GM23338 (cell line): ENCODE measurements at regions not wholly inside any gene's neighbourhood (a gene's known extent, or its start where the extent isn't known, plus 50 kb on each side); places are given as distances from the start of the nearest gene placed in this dataset.

Experiments used
- CTCF ChIP-seq, 2 experiments: fragments of 200-600 bp in 1 of 2; sonication (generic) in 1 of 2; conservative IDR thresholded peaks; 2 replicates each; pipeline versions ENCODE4 v1.5.1 to v1.6.1; 2016 to 2017; ENCODE audit warnings: antibody characterized with exemption in 2 of 2, low read depth in 2 of 2, mild to moderate bottlenecking in 2 of 2, moderate library complexity in 1 of 2
- ETS1 ChIP-seq: IDR thresholded peaks from 2 replicates; pipeline ENCODE4 v1.6.1; 2016; ENCODE audit warnings: antibody characterized with exemption
- EZH2 ChIP-seq: fragments of 200-600 bp; sonication (generic); IDR thresholded peaks from one replicate; pipeline ENCODE4 v1.8.0; 2017; ENCODE audit warnings: antibody characterized with exemption, mild to moderate bottlenecking, low read depth; ENCODE audit not compliant: unreplicated experiment
- EZH2phosphoT487 ChIP-seq: fragments of 200-600 bp; sonication (generic); IDR thresholded peaks from one replicate; pipeline ENCODE4 v1.8.1; 2018; ENCODE audit warnings: antibody characterized with exemption; ENCODE audit not compliant: unreplicated experiment
- JUNB ChIP-seq: IDR thresholded peaks from one replicate; pipeline ENCODE4 v1.6.1; 2016; ENCODE audit warnings: antibody characterized with exemption; ENCODE audit not compliant: unreplicated experiment
- NANOG ChIP-seq: IDR thresholded peaks from 2 replicates; pipeline ENCODE4 v1.6.1; 2016; ENCODE audit warnings: antibody characterized with exemption, borderline replicate concordance
- POLR2AphosphoS5 ChIP-seq: IDR thresholded peaks from 2 replicates; pipeline ENCODE4 v1.6.1; 2016; ENCODE audit warnings: antibody characterized with exemption, low read depth
- STAT1 ChIP-seq: IDR thresholded peaks from one replicate; pipeline ENCODE4 v1.6.1; 2016; ENCODE audit warnings: antibody characterized with exemption; ENCODE audit not compliant: unreplicated experiment
- ZNF114 ChIP-seq: fragments of 250-450 bp; sonication (Bioruptor Pico); IDR thresholded peaks from 2 replicates; pipeline ENCODE4 v1.5.0; 2020; ENCODE audit warnings: mild to moderate bottlenecking, moderate library complexity
- ZNF331 ChIP-seq: fragments of 250-450 bp; sonication (Bioruptor Pico); IDR thresholded peaks from 2 replicates; pipeline ENCODE4 v1.5.0; 2020; ENCODE audit warnings: low read depth, mild to moderate bottlenecking, moderate library complexity
- ZNF462 ChIP-seq: fragments of 250-450 bp; sonication (Bioruptor Pico); IDR thresholded peaks from 2 replicates; pipeline ENCODE4 v1.5.0; 2020; ENCODE audit warnings: mild to moderate bottlenecking, moderate library complexity

- TF ChIP-seq ZNF462 (CRISPR knock-in tag) (no peak), POLR2AphosphoS5 (no peak), ZNF114 (CRISPR knock-in tag) (no peak), NANOG (no peak), STAT1 (no peak), EZH2 (no peak), JUNB (no peak), EZH2phosphoT487 (no peak), CTCF (conservative IDR thresholded peaks at IDR 0.05; ENCODE audit: low read depth in 2 of 2) (no peak), ETS1 (no peak), ZNF331 (CRISPR knock-in tag) (no peak)
These were observed 136.1 kb downstream of the MAD2L1 start (continued) for GRCh38 chr4:119930546-119930945.
